GM23338 (cell line): ENCODE measurements at regions not wholly inside any gene's neighbourhood (a gene's known extent, or its start where the extent isn't known, plus 50 kb on each side); places are given as distances from the start of the nearest gene placed in this dataset.

ENCODE experiments used
- ATAC-seq: fragments of 200-7000 bp; cut with Tn5 transposase; 3 replicates; pipeline ENCODE4 v1.9.1; 2020
- DNase-seq: peaks from one replicate; pipeline ENCODE4 v3.0.0-alpha.2; 2015; ENCODE audit warnings: low spot score
- H2AFZ ChIP-seq: fragments of 200-600 bp; sonication (generic); 2 replicates; pipeline ENCODE4 v1.8.0; 2016; ENCODE audit warnings: antibody characterized with exemption, mild to moderate bottlenecking, moderate library complexity
- H3F3A ChIP-seq: fragments of 200-600 bp; sonication (generic); replicated peaks from 2 replicates; pipeline ENCODE4 v1.8.0; 2017; ENCODE audit warnings: antibody characterized with exemption, mixed run types, low read depth
- H3K27ac ChIP-seq: fragments of 200-600 bp; sonication (generic); 2 replicates; pipeline ENCODE4 v1.6.1; 2016; ENCODE audit warnings: low read depth
- H3K27me3 ChIP-seq: fragments of 200-600 bp; sonication (generic); 2 replicates; pipeline ENCODE4 v1.8.0; 2016; ENCODE audit warnings: mild to moderate bottlenecking, mixed run types, moderate library complexity; ENCODE audit not compliant: insufficient read depth
- H3K36me3 ChIP-seq: fragments of 200-600 bp; sonication (generic); 2 replicates; pipeline ENCODE4 v1.8.0; 2016; ENCODE audit warnings: mild to moderate bottlenecking; ENCODE audit not compliant: insufficient read depth
- H3K4me1 ChIP-seq: fragments of 200-600 bp; sonication (generic); 2 replicates; pipeline ENCODE4 v1.8.0; 2016; ENCODE audit warnings: mild to moderate bottlenecking, moderate library complexity; ENCODE audit not compliant: insufficient read depth
- H3K4me2 ChIP-seq: fragments of 200-600 bp; sonication (generic); 2 replicates; pipeline ENCODE4 v1.7.1; 2017; ENCODE audit warnings: mixed run types
- H3K4me3 ChIP-seq: fragments of 200-600 bp; sonication (generic); 2 replicates; pipeline ENCODE4 v1.6.1; 2016; ENCODE audit warnings: mixed run types
- H3K79me2 ChIP-seq: fragments of 200-600 bp; sonication (generic); replicated peaks from 2 replicates; pipeline ENCODE4 v1.8.0; 2017; ENCODE audit warnings: mild to moderate bottlenecking; ENCODE audit not compliant: insufficient read depth
- H3K9me2 ChIP-seq: fragments of 200-600 bp; sonication (generic); 2 replicates; pipeline ENCODE4 v1.8.0; 2017; ENCODE audit not compliant: insufficient read depth
- H4K20me1 ChIP-seq: fragments of 200-600 bp; sonication (generic); replicated peaks from 2 replicates; pipeline ENCODE4 v1.8.0; 2017; ENCODE audit warnings: mild to moderate bottlenecking; ENCODE audit not compliant: insufficient read depth
- H3K27ac Mint-ChIP-seq: 2 replicates; pipeline ENCODE4 v1.8.0; 2020; ENCODE audit warnings: inconsistent platforms, mild to moderate bottlenecking, moderate library complexity, mixed read lengths
- H3K27me3 Mint-ChIP-seq: 3 replicates; pipeline ENCODE4 v1.8.0; 2022; ENCODE audit warnings: low read depth, mild to moderate bottlenecking, moderate library complexity, mixed read lengths, inconsistent platforms; ENCODE audit not compliant: insufficient read depth, poor library complexity
- H3K36me3 Mint-ChIP-seq: 3 replicates; pipeline ENCODE4 v1.8.0; 2021; ENCODE audit warnings: low read depth, mild to moderate bottlenecking, inconsistent platforms, moderate library complexity, mixed read lengths
- H3K4me1 Mint-ChIP-seq: 3 replicates; pipeline ENCODE4 v1.8.0; 2020; ENCODE audit warnings: mild to moderate bottlenecking, inconsistent platforms, mixed read lengths
- H3K4me3 Mint-ChIP-seq: 3 replicates; pipeline ENCODE4 v1.8.0; 2021; ENCODE audit warnings: moderate library complexity, mild to moderate bottlenecking, inconsistent platforms, mixed read lengths
- H3K9me3 Mint-ChIP-seq: 3 replicates; pipeline ENCODE4 v1.8.0; 2020; ENCODE audit warnings: moderate library complexity, mild to moderate bottlenecking, inconsistent platforms, mixed read lengths
- CREB1 ChIP-seq: fragments of 250-450 bp; sonication (Bioruptor Pico); IDR thresholded peaks from 2 replicates; pipeline ENCODE4 v1.5.0; 2020; ENCODE audit warnings: low read depth, mild to moderate bottlenecking, moderate library complexity
- CTCF ChIP-seq, 2 experiments: fragments of 200-600 bp in 1 of 2; sonication (generic) in 1 of 2; conservative IDR thresholded peaks; 2 replicates each; pipeline versions ENCODE4 v1.5.1 to v1.6.1; 2016 to 2017; ENCODE audit warnings: antibody characterized with exemption in 2 of 2, low read depth in 2 of 2, mild to moderate bottlenecking in 2 of 2, moderate library complexity in 1 of 2
- ETS1 ChIP-seq: IDR thresholded peaks from 2 replicates; pipeline ENCODE4 v1.6.1; 2016; ENCODE audit warnings: antibody characterized with exemption
- EZH2 ChIP-seq: fragments of 200-600 bp; sonication (generic); IDR thresholded peaks from one replicate; pipeline ENCODE4 v1.8.0; 2017; ENCODE audit warnings: antibody characterized with exemption, mild to moderate bottlenecking, low read depth; ENCODE audit not compliant: unreplicated experiment
- EZH2phosphoT487 ChIP-seq: fragments of 200-600 bp; sonication (generic); IDR thresholded peaks from one replicate; pipeline ENCODE4 v1.8.1; 2018; ENCODE audit warnings: antibody characterized with exemption; ENCODE audit not compliant: unreplicated experiment
- JUNB ChIP-seq: IDR thresholded peaks from one replicate; pipeline ENCODE4 v1.6.1; 2016; ENCODE audit warnings: antibody characterized with exemption; ENCODE audit not compliant: unreplicated experiment
- POLR2AphosphoS5 ChIP-seq: IDR thresholded peaks from 2 replicates; pipeline ENCODE4 v1.6.1; 2016; ENCODE audit warnings: antibody characterized with exemption, low read depth
- ZNF114 ChIP-seq: fragments of 250-450 bp; sonication (Bioruptor Pico); IDR thresholded peaks from 2 replicates; pipeline ENCODE4 v1.5.0; 2020; ENCODE audit warnings: mild to moderate bottlenecking, moderate library complexity
- ZNF331 ChIP-seq: fragments of 250-450 bp; sonication (Bioruptor Pico); IDR thresholded peaks from 2 replicates; pipeline ENCODE4 v1.5.0; 2020; ENCODE audit warnings: low read depth, mild to moderate bottlenecking, moderate library complexity
- ZNF462 ChIP-seq: fragments of 250-450 bp; sonication (Bioruptor Pico); IDR thresholded peaks from 2 replicates; pipeline ENCODE4 v1.5.0; 2020; ENCODE audit warnings: mild to moderate bottlenecking, moderate library complexity

- TF ChIP-seq CTCF (conservative IDR thresholded peaks at IDR 0.05; ENCODE audit: low read depth in 2 of 2): no peak
- no peak for TF ChIP-seq POLR2AphosphoS5
- no peak for TF ChIP-seq ZNF114
- no peak for TF ChIP-seq CREB1 (CRISPR knock-in tag)
- TF ChIP-seq EZH2phosphoT487: no peak
Observed at GRCh38 chr1:4452701-4453100, 201.7 kb upstream of the AJAP1 start (continued).

GRCh38 chr1:4460052-4460451, 194.4 kb upstream of the AJAP1 start:
- H3K4me1 ChIP-seq: no peaks in the 10 kb centered on the region
- Mint-ChIP-seq H3K4me1 (no peaks in the 10 kb centered on the region), H3K27ac (no peak overlapping the region), H3K36me3 (peaks cover 32% of the 10 kb centered on the region), H3K4me3 (no peak overlapping the region), H3K27me3 (peaks cover 2% of the 10 kb centered on the region), H3K9me3 (peaks cover 97% of the 10 kb centered on the region)
- DNase-seq (no peak), ATAC-seq (no peak)
- no peak overlapping the region for H2AFZ ChIP-seq
- no peak overlapping the region for H3K4me2 ChIP-seq
- no peaks in the 10 kb centered on the region for H3K9me2 ChIP-seq
- H4K20me1 ChIP-seq: no peaks in the 10 kb centered on the region
- H3F3A ChIP-seq: no peaks in the 10 kb centered on the region
- H3K79me2 ChIP-seq: no peaks in the 10 kb centered on the region
- H3K4me3 ChIP-seq: no peak overlapping the region
- H3K27me3 ChIP-seq: no peaks in the 10 kb centered on the region
- H3K27ac ChIP-seq: no peak overlapping the region
- peaks cover 4% of the 10 kb centered on the region; the same call in 1 of the 2 replicates for H3K36me3 ChIP-seq
- TF ChIP-seq EZH2 (no peak), ZNF331 (CRISPR knock-in tag) (no peak), ETS1 (no peak), ZNF462 (CRISPR knock-in tag) (no peak), CREB1 (CRISPR knock-in tag) (no peak), ZNF114 (no peak), JUNB (no peak), CTCF (conservative IDR thresholded peaks at IDR 0.05; ENCODE audit: low read depth in 2 of 2) (no peak)
